Right lobe of liver (tissue), 4 donors: ENCODE measurements at regions not wholly inside any gene's neighbourhood (a gene's known extent, or its start where the extent isn't known, plus 50 kb on each side); places are given as distances from the start of the nearest gene placed in this dataset.

Source experiments
- CTCF ChIP-seq, 4 donors: fragments of 200-600 bp in 3 of 4; fragments of 450-650 bp in 1 of 4; IDR thresholded peaks; one replicate each; pipeline versions ENCODE4 v1.5.1 to v1.8.0; 2016 to 2022; ENCODE audit warnings: antibody characterized with exemption in 4 of 4, mild to moderate bottlenecking in 2 of 4
- POLR2A ChIP-seq: fragments of 450-650 bp; IDR thresholded peaks from one replicate; pipeline ENCODE4 v1.6.1; 2017; ENCODE audit warnings: antibody characterized with exemption, mild to moderate bottlenecking
- donor health status: DM: no; HTN: no; CAD: no.
- donor health status: DM: no; HTN: no; CAD: no.
- donor health status: DM: no; HTN: yes; CAD: no.

- TF ChIP-seq CTCF (IDR thresholded peaks at IDR 0.05): no peak
- no peak for TF ChIP-seq POLR2A
Measured at GRCh38 chr17:20924306-20924705, 118.5 kb downstream of the USP22 start.
